ENCODE measurements at regions not wholly inside any gene's neighbourhood (a gene's known extent, or its start where the extent isn't known, plus 50 kb on each side); places are given as distances from the start of the nearest gene placed in this dataset.

- TF ChIP-seq RAD21 (IDR thresholded peaks at IDR 0.05; ENCODE audit: low read depth), result no peak
- no peak for TF ChIP-seq ZBTB7A (IDR thresholded peaks at IDR 0.05; ENCODE audit: low read depth)
- no peak for TF ChIP-seq NFIC (IDR thresholded peaks at IDR 0.05)
These were observed 904.6 kb upstream of the ATXN8OS start for GRCh38 chr13:69202996-69203395.
